Kasumi-1 (cell line): ENCODE measurements at regions not wholly inside any gene's neighbourhood (a gene's known extent, or its start where the extent isn't known, plus 50 kb on each side); places are given as distances from the start of the nearest gene placed in this dataset.
A peak's percentile ranks its signal among the peaks of the same experiment; 100 is the strongest.

Source experiments
- DNase-seq, 2 experiments: peaks; one replicate each; lab custom pipeline; 2025; lab: John Stamatoyannopoulos, UW

- DNase-seq, result no peak
These were observed 221.8 kb upstream of the SUCLG2 start for GRCh38 chr3:67876261-67876660.

DNA sequence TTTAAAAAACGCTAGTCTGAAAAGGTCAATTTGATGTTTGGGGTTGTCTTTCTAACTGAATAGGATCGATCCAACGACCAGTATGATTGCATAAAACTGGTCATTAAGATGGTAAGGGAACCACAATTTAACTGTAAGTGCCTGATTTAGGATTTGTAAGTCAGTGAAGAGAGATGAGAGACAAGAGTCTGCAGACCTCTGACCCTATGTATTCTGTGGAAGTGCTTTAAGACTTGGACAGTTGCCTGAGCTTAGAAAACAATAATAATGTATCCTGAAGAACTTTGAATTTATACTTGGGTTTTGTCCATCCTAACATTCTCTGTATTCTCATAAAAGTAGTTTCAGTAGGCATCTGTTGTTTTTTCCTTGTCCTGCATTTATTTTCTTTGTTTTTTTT, 221.4 kb upstream of the SUCLG2 start:
- DNase-seq, result no peak

DNA sequence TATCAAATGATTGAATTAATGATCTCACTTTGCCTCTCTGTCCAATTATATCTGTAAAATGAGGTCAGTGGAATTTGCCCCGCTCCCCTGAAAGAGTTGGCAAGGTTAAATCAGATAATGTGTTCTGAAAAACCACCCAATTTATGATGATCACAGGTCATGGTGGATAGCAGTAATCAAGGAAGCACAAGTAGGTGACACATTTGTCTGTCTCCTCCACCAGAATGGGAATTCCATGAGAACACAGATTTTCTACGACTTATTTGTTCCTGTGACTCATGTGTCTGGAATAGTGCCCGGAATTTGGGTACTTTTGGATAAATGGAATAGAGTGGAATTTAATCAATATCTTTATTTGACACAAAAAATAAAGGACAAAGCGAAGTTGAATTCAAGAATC, 220.9 kb upstream of the SUCLG2 start:
- DNase-seq, result no peak

DNA sequence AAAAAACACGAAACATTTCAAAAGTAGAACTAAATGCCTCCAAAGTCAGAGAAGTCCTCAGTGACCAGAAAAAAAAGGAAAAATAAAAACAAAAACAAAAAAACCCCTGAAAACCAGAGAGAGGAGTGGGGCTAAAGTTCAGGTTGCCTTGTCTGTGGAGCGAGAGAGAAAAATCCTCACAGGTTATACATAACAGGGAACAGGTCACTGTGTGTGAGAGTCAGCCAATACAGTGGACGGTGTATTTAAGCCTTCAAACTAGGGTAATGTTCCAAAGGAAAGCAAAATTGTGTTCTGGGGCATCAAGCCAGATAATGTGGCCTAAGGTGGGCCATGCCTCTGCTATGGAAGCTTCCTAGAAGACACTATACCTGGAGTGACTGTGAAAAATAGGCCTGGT, 216.1 kb upstream of the SUCLG2 start:
- no peak for DNase-seq

DNA sequence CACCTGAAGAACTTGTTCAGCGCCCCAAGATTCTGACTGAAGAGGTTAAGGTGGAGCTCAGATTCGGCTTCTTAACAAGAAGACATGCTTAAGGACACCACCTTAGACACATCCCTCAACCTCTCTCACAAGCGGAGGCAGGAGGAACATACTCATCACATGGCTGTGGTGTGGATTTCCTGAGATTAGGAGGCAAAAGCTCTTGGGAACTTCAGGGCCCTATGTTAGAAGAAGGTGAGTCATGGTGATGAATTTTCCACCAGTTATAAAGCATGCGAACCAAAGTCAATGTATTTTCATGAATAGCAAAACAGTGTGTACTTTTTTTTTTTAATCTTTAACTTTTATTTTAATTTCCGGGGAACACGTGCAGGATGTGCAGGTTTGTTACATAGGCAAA, 212.2 kb upstream of the SUCLG2 start:
- DNase-seq, result no peak

DNA sequence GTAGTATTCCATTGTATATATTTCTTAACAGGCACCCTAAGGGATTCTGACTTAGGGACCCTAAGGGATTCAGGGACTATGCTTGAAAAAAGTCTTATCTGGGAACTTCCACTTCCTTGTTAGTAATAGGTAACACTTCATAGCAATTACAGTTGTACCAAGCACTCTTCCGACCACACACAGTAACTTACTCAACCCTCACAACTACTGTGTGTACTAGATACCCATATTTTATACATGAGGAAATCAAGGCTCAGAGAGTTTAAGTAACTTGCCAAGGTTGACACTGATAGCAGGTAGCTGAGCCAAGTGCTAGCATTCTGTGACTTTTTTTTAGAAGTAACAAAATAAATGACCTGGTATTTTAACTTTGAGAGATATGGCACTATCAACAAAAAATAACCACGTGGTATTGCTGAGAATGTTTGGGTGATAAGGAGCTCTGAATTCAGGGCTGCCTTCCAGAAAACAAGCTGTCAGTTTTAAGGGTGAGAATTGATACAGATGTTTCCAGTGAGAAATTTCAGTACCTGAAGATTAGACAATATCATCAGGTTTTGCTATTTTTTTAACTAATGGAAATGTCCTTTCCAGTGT, 210.3 kb upstream of the SUCLG2 start:
- no peak for DNase-seq

DNA sequence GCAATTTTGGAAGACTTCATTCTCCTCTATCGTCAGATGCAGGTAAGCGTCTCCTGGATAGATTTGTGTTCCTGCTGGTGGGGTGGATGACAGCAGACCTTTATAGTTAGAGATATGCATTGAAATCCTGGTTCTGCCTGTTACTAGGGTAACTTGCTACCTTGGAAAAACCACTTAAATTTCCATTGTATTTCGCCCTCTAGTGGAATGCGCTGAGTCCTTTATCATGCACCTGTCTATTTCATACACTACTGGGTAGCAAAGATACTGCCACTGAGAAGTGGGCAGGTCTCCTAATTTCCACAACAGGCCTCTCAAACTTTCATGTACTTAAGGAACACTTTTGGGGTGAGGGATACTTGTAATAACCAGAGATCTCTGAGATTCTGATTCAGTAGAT, 209.5 kb upstream of the SUCLG2 start:
- DNase-seq, result no peak

- no peak for DNase-seq
These were observed 206.0 kb upstream of the SUCLG2 start for GRCh38 chr3:67860429-67860828.

DNA sequence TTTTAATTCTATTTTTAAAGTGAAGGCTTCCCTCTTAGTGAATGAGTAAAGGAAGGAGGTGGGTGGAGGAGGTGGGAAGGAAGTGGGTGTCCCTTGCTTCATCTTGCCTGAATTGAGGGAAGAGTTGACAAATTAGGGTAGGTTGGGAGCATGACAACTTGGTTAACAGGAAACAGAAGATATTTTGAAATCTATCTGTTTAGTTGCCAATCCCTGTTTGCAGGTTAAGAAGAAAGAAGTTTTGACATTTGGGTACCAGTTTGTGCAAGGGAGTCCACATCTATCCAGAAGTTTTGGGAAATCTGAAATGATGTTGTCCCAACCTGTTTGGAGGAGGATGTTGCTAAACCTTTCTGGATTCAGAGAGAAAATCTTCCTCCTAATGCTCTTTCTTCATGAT, 204.1 kb upstream of the SUCLG2 start:
- peak in 1 of 2 experiments; percentile 17 for DNase-seq

GRCh38 chr3:67856718-67857117, 202.3 kb upstream of the SUCLG2 start:
- DNase-seq, result no peak

- DNase-seq, result no peak
These were observed 200.3 kb upstream of the SUCLG2 start for GRCh38 chr3:67854663-67855062.

DNA sequence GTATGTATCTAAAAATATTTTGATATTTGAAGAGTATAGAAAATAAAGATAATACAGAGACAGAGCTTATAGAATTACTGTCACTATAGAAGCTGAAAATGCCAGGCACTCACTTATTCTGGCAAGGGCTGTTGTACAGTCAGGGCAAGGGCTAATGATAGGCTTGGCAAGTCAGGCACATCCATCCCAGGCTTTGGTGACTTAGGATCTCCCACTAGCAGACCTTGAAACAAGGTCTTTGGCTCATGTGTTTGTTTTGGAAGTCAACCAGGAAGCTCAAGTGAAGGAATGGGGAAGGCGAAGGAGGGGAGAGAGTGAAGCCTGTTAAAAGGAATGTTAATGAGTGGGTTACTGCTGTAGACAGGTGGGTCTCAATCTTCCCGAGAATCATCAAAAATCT, 199.1 kb upstream of the SUCLG2 start:
- DNase-seq, result no peak

- no peak for DNase-seq
These were observed 193.9 kb upstream of the SUCLG2 start for GRCh38 chr3:67848299-67848698.

GRCh38 chr3:67846166-67846565, 191.8 kb upstream of the SUCLG2 start:
- no peak for DNase-seq

DNA sequence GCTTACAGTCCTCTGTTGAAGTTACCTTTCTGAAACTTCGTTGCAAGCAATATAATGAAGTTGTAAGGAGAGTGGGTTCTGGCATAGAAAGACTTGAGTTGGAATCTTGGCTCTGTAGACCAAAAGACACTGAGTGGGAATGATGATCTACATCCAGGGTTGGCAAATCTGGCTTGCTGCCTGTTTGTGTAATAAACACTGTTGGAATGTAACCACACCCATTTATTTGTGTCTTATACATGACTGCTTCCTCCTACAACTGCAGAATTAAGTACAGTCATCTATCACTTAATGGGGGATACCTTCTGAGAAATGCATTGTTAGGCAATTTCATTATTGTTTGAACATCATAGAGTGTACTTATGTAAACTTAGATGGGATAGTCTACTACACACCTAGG, 178.4 kb upstream of the SUCLG2 start:
- no peak for DNase-seq

DNA sequence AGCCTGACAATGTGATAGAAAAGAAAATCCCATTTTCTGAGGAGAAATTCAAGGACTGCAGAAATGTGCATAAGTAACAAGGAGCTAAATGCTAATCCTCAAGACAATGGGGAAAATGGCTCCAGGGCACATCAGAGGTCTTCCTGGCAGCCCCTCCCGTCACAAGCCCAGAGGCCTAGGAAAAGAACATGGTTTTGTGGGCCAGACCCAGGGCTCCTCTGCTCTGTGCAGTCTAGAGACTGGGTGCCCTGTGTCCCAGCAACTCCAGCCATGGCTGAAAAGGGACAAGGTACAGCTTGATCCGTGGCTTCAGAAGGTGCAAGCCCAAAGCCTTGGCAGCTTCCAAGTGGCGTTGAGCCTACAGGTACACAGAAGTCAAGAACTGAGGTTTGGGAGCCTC, 176.8 kb upstream of the SUCLG2 start:
- no peak for DNase-seq

GRCh38 chr3:67828486-67829010, 174.1 kb upstream of the SUCLG2 start:
- DNase-seq, result no peak

GRCh38 chr3:67821135-67821534, 166.7 kb upstream of the SUCLG2 start:
- no peak for DNase-seq

DNA sequence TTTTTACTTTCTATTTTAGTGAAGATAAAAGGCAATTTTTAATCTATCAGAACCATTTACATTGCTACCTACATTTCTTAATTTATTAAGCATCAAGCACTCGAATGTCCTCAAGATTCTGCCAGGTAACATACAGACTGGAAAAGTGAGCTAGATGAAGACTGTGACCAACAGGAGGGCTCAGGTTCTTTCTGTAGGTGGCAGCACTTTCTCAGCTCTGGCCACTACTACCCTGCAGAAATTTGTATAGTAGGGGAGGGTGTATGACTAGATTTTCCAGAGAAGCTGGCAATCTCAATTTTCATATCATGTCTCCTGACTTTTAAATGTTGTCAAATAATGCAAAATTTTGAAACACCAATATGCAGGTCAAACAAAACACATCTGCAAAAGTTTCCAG, 165.0 kb upstream of the SUCLG2 start:
- peak; percentile 8 to 21 for DNase-seq

GRCh38 chr3:67809370-67809935, 155.0 kb upstream of the SUCLG2 start:
- no peak for DNase-seq

GRCh38 chr3:67808906-67809305, 154.5 kb upstream of the SUCLG2 start:
- no peak for DNase-seq

DNA sequence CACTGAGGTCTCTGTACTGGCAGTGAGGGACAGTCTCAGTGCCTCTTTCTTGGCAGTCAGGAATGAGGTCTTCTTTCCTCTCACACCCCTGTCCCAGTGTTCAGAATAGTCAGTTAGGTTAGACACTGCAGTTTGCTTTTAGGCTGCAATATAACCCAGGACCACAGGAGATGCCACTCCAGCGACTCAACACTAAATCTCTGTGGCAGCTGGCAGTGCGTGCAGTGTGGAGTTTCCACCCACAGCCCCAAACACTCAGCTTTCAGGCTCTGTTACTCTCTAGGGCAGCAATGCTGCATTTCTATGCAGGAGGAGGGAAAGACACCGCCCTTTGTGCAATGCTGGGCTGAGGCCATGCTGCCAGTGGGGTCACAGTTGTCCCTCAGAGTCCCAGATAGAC, 150.2 kb upstream of the SUCLG2 start:
- DNase-seq, result no peak

- no peak for DNase-seq
These were observed 149.7 kb upstream of the SUCLG2 start for GRCh38 chr3:67804089-67804488.

- DNase-seq, result no peak
These were observed 144.0 kb upstream of the SUCLG2 start for GRCh38 chr3:67798412-67798811.
